ENCODE measurements at regions not wholly inside any gene's neighbourhood (a gene's known extent, or its start where the extent isn't known, plus 50 kb on each side); places are given as distances from the start of the nearest gene placed in this dataset.

DNA sequence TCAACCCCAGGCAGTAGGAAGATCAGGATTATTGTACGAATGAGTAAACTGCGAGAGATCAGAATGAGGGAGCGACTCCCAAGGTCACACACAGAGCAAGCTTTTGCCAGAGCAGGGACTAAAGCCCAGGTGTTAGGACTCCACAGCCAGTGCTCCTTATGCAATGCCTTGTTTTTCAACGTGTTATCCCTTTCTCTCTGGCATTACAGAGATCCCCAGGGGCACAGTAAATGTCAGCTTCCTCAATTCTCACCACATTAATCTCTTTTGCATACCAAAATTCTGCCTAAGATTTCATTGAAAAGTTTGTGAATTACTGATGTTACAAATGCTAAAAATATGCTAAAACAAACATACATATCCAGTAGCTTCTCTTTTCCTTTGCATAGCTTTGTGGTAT is 68.1 kb upstream of the CES5A start:
- Histone ChIP-seq H3K4me3 (ENCODE audit: low read depth, low read length) (no peak overlapping the region), H3K27ac (no peak overlapping the region), H3K36me3 (replicated peaks) (no peaks in the 10 kb centered on the region), H3K27me3 (replicated peaks) (no peaks in the 10 kb centered on the region)
- in situ Hi-C loops (cut with HindIII; ENCODE audit: low pct_ligation_motif_present, low sequenced_read_pairs), result loop anchor here (25.0 kb wide), 1 partner anchor 369 kb away; no protein-coding TSS in a partner anchor
- no peak for DNase-seq
- TF ChIP-seq, protein P1, sequence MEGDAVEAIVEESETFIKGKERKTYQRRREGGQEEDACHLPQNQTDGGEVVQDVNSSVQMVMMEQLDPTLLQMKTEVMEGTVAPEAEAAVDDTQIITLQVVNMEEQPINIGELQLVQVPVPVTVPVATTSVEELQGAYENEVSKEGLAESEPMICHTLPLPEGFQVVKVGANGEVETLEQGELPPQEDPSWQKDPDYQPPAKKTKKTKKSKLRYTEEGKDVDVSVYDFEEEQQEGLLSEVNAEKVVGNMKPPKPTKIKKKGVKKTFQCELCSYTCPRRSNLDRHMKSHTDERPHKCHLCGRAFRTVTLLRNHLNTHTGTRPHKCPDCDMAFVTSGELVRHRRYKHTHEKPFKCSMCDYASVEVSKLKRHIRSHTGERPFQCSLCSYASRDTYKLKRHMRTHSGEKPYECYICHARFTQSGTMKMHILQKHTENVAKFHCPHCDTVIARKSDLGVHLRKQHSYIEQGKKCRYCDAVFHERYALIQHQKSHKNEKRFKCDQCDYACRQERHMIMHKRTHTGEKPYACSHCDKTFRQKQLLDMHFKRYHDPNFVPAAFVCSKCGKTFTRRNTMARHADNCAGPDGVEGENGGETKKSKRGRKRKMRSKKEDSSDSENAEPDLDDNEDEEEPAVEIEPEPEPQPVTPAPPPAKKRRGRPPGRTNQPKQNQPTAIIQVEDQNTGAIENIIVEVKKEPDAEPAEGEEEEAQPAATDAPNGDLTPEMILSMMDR (IDR thresholded peaks at IDR 0.05; ENCODE audit: low read depth, low read length, missing control alignments), result no peak

DNA sequence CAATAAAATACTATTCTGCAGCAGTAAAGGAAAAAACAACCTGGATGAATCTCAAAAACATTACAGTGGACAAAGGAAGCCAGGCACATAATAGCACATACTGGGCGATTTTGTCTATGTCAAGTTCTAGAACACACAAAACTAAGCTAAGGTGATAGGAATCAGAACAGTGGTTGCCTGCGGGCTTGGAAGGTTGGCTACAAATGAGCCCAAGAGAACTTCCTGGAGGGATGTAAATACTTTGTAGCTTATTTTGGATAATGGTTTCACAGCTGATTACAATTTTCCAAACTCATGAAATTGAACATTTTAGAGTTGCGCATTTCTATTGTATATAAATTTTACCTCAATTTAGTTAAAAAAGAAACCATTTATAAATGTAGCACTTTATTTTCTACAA is 67.6 kb upstream of the CES5A start:
- Histone ChIP-seq H3K27me3 (replicated peaks) (no peaks in the 10 kb centered on the region), H3K27ac (no peak overlapping the region), H3K4me3 (ENCODE audit: low read depth, low read length) (no peak overlapping the region), H3K36me3 (replicated peaks) (no peaks in the 10 kb centered on the region)
- no peak for DNase-seq
- in situ Hi-C loops (cut with HindIII; ENCODE audit: low pct_ligation_motif_present, low sequenced_read_pairs), result loop anchor here (25.0 kb wide), 1 partner anchor 369 kb away; no protein-coding TSS in a partner anchor
- TF ChIP-seq, protein P1 (IDR thresholded peaks at IDR 0.05; ENCODE audit: low read depth, low read length, missing control alignments), result no peak

DNA sequence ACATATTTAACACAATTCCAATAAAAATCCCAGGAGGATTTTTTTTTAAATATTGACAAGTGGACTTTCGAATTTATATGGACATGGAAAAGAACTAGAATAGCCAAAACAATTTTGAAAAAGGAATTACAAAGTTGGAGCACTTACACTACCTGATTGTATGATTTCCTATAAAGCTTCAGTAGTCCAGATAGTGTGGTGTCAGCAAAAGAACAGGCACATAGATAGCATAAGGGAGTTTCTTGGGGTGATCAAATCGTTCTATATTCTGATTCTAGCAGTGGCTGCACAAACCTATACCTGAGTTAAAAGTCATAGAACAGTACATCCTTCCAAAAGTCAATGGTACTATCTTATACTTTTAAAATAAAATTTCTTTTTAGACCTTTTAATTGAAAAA is 66.4 kb upstream of the CES5A start:
- H3K27ac ChIP-seq, result no peak overlapping the region
- no peak for DNase-seq
- no peaks in the 10 kb centered on the region for H3K27me3 ChIP-seq (replicated peaks)
- TF ChIP-seq, protein P1 (IDR thresholded peaks at IDR 0.05; ENCODE audit: low read depth, low read length, missing control alignments), result no peak
- in situ Hi-C loops (cut with HindIII; ENCODE audit: low pct_ligation_motif_present, low sequenced_read_pairs), result loop anchor here (25.0 kb wide), 1 partner anchor 371 kb away; no protein-coding TSS in a partner anchor
- no peaks in the 10 kb centered on the region for H3K36me3 ChIP-seq (replicated peaks)
- H3K4me3 ChIP-seq (ENCODE audit: low read depth, low read length), result no peak overlapping the region

DNA sequence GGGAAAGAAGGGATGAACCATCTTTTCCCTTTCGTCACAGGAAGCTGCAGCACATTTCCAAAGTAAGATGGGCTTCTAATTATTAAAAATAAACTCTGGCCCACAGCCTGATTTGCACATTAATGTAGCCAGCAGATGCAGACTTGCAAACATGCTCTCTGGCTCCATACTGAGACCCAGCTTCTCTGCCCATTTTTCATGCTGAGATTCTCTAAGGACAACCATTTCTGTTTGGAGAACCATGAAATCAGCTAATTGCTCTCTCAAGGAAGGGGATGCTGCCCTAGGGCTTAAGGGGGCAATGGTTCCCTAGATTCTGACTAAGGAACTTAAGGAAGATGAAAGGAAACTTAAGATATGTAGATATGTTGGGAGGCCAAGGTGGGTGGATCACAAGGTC is 63.0 kb upstream of the CES5A start:
- TF ChIP-seq, protein P1 (IDR thresholded peaks at IDR 0.05; ENCODE audit: low read depth, low read length, missing control alignments), result no peak
- Histone ChIP-seq H3K4me3 (ENCODE audit: low read depth, low read length) (no peak overlapping the region), H3K27me3 (replicated peaks) (no peaks in the 10 kb centered on the region), H3K36me3 (replicated peaks) (no peaks in the 10 kb centered on the region), H3K27ac (no peak overlapping the region)
- DNase-seq, result no peak
- in situ Hi-C loops (cut with HindIII; ENCODE audit: low pct_ligation_motif_present, low sequenced_read_pairs), result loop anchor here (25.0 kb wide), 1 partner anchor 374 kb away; no protein-coding TSS in a partner anchor

DNA sequence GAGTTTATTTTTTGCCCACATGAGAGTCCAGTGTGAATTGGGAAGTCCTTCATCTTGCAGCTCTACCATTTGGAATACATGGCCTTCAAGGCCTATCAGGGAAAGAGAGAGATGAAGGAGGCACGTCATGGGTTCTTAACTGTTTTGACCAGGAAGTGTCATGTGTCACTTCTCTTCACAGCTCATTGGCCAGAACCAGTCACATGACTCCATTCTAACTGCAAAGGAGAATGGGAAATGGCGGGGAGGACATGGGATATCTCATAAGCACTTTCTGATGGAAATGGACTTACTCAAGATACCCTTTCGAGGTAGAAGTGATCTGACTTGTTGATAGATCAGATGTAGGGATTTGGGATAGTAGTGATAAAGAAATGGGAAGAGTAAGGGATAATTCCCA is 57.9 kb upstream of the CES5A start:
- DNase-seq, result no peak
- Histone ChIP-seq H3K27ac (no peak overlapping the region), H3K36me3 (replicated peaks) (no peaks in the 10 kb centered on the region), H3K27me3 (replicated peaks) (no peaks in the 10 kb centered on the region), H3K4me3 (ENCODE audit: low read depth, low read length) (no peak overlapping the region)
- TF ChIP-seq, protein P1 (IDR thresholded peaks at IDR 0.05; ENCODE audit: low read depth, low read length, missing control alignments), result no peak
- in situ Hi-C loops (cut with HindIII; ENCODE audit: low pct_ligation_motif_present, low sequenced_read_pairs), result loop anchor here (25.0 kb wide), 1 partner anchor 379 kb away; no protein-coding TSS in a partner anchor

DNA sequence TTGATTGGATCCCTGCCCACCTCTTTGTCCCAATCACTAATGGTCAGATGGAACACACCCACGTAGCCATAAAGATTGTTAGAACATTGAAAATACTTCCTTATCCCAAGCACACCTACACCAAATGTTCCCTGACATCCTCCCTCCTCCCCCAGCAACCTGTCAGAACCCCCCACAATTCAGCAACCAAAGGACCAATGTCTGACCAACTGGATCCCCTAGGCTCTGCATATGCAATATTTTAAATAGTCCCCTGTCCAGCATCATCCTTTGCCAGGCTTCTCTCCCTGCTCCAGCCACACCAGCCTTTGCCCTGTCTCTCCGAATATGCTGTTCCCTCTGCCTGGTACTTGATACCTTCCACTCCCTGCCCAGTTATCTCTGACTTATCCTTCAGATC is 54.9 kb upstream of the CES5A start:
- no peaks in the 10 kb centered on the region for H3K36me3 ChIP-seq (replicated peaks)
- in situ Hi-C loops (cut with HindIII; ENCODE audit: low pct_ligation_motif_present, low sequenced_read_pairs), result loop anchor here (25.0 kb wide), 1 partner anchor 382 kb away; no protein-coding TSS in a partner anchor
- no peak overlapping the region for H3K4me3 ChIP-seq (ENCODE audit: low read depth, low read length)
- no peaks in the 10 kb centered on the region for H3K27me3 ChIP-seq (replicated peaks)
- DNase-seq, result no peak
- TF ChIP-seq, protein P1 (IDR thresholded peaks at IDR 0.05; ENCODE audit: low read depth, low read length, missing control alignments), result no peak
- H3K27ac ChIP-seq, result no peak overlapping the region

All from brain microvascular endothelial cell (primary cell).